K562 (cell line): ENCODE measurements at regions not wholly inside any gene's neighbourhood (a gene's known extent, or its start where the extent isn't known, plus 50 kb on each side); places are given as distances from the start of the nearest gene placed in this dataset.
"Not testable (repeated sequence)": the region's sequence is repeated elsewhere in the genome, so short reads cannot be mapped to it uniquely, and the experiment has no call there.

Source experiments
- ATAC-seq: fragments of 200-7000 bp; cut with Tn5 transposase; 3 replicates; pipeline ENCODE4 v1.9.1; 2020; ENCODE audit warnings: moderate library complexity
- BruUV-seq: library from RNA; stranded (reverse); fragments of 400-500 nt; replicated peaks from 2 replicates; lab custom pipeline; 2021; lab: Mats Ljungman, UMichigan
- CTCF ChIA-PET: fragments of 300-600 bp; formaldehyde crosslinking; extraction: SDS; loops from one replicate; lab custom pipeline; 2021; ENCODE audit warnings: low intra/inter-chr PET ratio; lab: Yijun Ruan, JAX
- POLR2A ChIA-PET: fragments of 300-600, 350-650 bp; sonication (Branson Sonifier 250); formaldehyde crosslinking; extraction: SDS; loops from one replicate; lab custom pipeline; 2021; ENCODE audit warnings: antibody characterized with exemption, inconsistent platforms; lab: Yijun Ruan, JAX
- DNase-seq, 4 experiments: peaks; one replicate each; pipeline versions ENCODE4 v3.0.0 to v3.0.0-alpha.2; 2011 to 2018; ENCODE audit warnings: low spot score in 3 of 4, mixed read lengths in 3 of 4; ENCODE audit errors: extremely low read depth in 1 of 4
- FAIRE-seq: peaks from 2 replicates; lab custom pipeline; 2011; peaks lifted over from hg19 to GRCh38; lab: Jason Lieb, UNC
- H2AFZ ChIP-seq: 2 replicates; pipeline ENCODE4 v1.6.0; 2011; ENCODE audit warnings: low read depth, low read length, control low read depth, inconsistent platforms
- H3K27ac ChIP-seq: fragments of 200-600 bp; 3 replicates; pipeline ENCODE4 v1.8.0; 2011; ENCODE audit warnings: low read depth, mild to moderate bottlenecking, control low read depth, inconsistent platforms, low read length, moderate library complexity, mixed read lengths; ENCODE audit errors: extremely low read depth
- H3K27me3 ChIP-seq, 2 experiments: fragments of 300-600 bp in 1 of 2; 2 replicates in 1 of 2; 3 replicates in 1 of 2; pipeline versions ENCODE4 v1.6.0 to v1.8.0; 2011; ENCODE audit warnings: inconsistent platforms in 2 of 2, low read length in 2 of 2, mild to moderate bottlenecking in 1 of 2, mixed read lengths in 1 of 2, moderate library complexity in 1 of 2; ENCODE audit not compliant: control insufficient read depth in 2 of 2, insufficient read depth in 2 of 2
- H3K36me3 ChIP-seq: fragments of 300-600 bp; 3 replicates; pipeline ENCODE4 v1.8.0; 2011; ENCODE audit warnings: mild to moderate bottlenecking, low read length, inconsistent platforms; ENCODE audit not compliant: control insufficient read depth, insufficient read depth
- H3K4me1 ChIP-seq, 2 experiments: fragments of 200-600 bp in 1 of 2; replicated peaks in 1 of 2; 2 replicates in 1 of 2; 3 replicates in 1 of 2; pipeline versions ENCODE4 v1.5.1 to v1.8.0; 2011; ENCODE audit warnings: inconsistent platforms in 2 of 2, low read length in 2 of 2, mild to moderate bottlenecking in 1 of 2, mixed read lengths in 1 of 2, moderate library complexity in 1 of 2; ENCODE audit not compliant: control insufficient read depth in 2 of 2, insufficient read depth in 2 of 2
- H3K4me2 ChIP-seq: 2 replicates; pipeline ENCODE4 v1.6.1; 2011; ENCODE audit warnings: low read length, control low read depth, inconsistent platforms, mixed read lengths; ENCODE audit not compliant: insufficient read depth
- H3K4me3 ChIP-seq: fragments of 200-600 bp; sonication (generic), shearing (Covaris generic); 2 replicates; pipeline ENCODE4 v1.5.1; 2016; ENCODE audit warnings: control low read depth, inconsistent platforms
- H3K79me2 ChIP-seq: fragments of 200-600 bp; 3 replicates; pipeline ENCODE4 v1.8.0; 2011; ENCODE audit warnings: low read length, inconsistent platforms; ENCODE audit not compliant: control insufficient read depth, insufficient read depth
- H3K9ac ChIP-seq, 2 experiments: 2 replicates each; pipeline versions ENCODE4 v1.6.0 to v1.6.1; 2011; ENCODE audit warnings: low read depth in 2 of 2, low read length in 2 of 2, control low read depth in 1 of 2, inconsistent platforms in 1 of 2, mild to moderate bottlenecking in 1 of 2, mixed read lengths in 1 of 2; ENCODE audit not compliant: insufficient read depth in 1 of 2
- H3K9me1 ChIP-seq: one replicate; pipeline ENCODE4 v1.6.0; 2011; ENCODE audit warnings: inconsistent platforms, mild to moderate bottlenecking, low read length, moderate library complexity; ENCODE audit not compliant: control insufficient read depth, insufficient read depth
- H3K9me3 ChIP-seq: replicated peaks from 2 replicates; pipeline ENCODE4 v1.5.1; 2011; ENCODE audit warnings: low read depth, low read length, inconsistent platforms; ENCODE audit not compliant: control insufficient read depth, insufficient read depth
- H4K20me1 ChIP-seq: replicated peaks from 2 replicates; pipeline ENCODE4 v1.6.1; 2011; ENCODE audit warnings: low read length, inconsistent platforms, mixed read lengths; ENCODE audit not compliant: control insufficient read depth, insufficient read depth
- CEBPB ChIP-seq: fragments of 450-650 bp; IDR thresholded peaks from 2 replicates; pipeline ENCODE4 v1.6.1; 2016; ENCODE audit warnings: missing genetic modification characterization, missing compliant biosample characterization
- TGIF2 ChIP-seq: sonication (generic); formaldehyde crosslinking; IDR thresholded peaks from 2 replicates; pipeline ENCODE4 v1.8.1; 2022; ENCODE audit warnings: mild to moderate bottlenecking, missing genetic modification reagents, moderate library complexity
- WGBS: fragments of 100-300 bp; shearing (Covaris generic); methylation state at CpG from one replicate; pipeline ENCODE4 v1.1.6; 2016; ENCODE audit warnings: low coverage, mixed read lengths; ENCODE audit not compliant: insufficient coverage; ENCODE audit errors: missing lambda C conversion rate; 5-methylcytosine and 5-hydroxymethylcytosine counted together
- in situ Hi-C: fragments of 300-500 bp; cut with MboI; formaldehyde crosslinking; loops from 4 replicates; pipeline ENCODE4 v1.15.0; 2018; ENCODE audit warnings: inconsistent platforms, mixed read lengths
- intact Hi-C: fragments of 100-400 bp; cut with micrococcal nuclease; formaldehyde crosslinking; loops from 2 replicates; pipeline ENCODE4 v1.14.2; 2022

GRCh38 chr5:21459744-21460073 is 1393.4 kb downstream of the CDH12 start:
- H3K9me1 ChIP-seq, CTCF ChIA-PET, in situ Hi-C loops, H3K4me1 ChIP-seq, H4K20me1 ChIP-seq, H3K36me3 ChIP-seq, H3K27me3 ChIP-seq, POLR2A ChIA-PET, ATAC-seq, H3K9me3 ChIP-seq, intact Hi-C loops, H3K79me2 ChIP-seq, DNase-seq, FAIRE-seq: not testable (repeated sequence)
- Histone ChIP-seq H2AFZ (peak overlapping the region; percentile 59; the same call in 1 of the 2 replicates), H3K4me3 (peak overlapping the region; percentile 63), H3K4me2 (peak overlapping the region; percentile 63; the same call in 1 of the 2 replicates), H3K27ac (peak overlapping the region; percentile 49; the same call in 2 of the 3 replicates), H3K9ac (peak overlapping the region; percentile 56 to 86; a peak in 3 of 4 replicates)
- TSS peak; percentile 71 for BruUV-seq
- no CpG with 5 or more reads among the region's 7 CpGs for WGBS

- no peaks in the 10 kb centered on the region for H3K36me3 ChIP-seq
- no peak overlapping the region for H3K9ac ChIP-seq
- CTCF ChIA-PET: no interaction called here
- no peaks in the 10 kb centered on the region for H3K9me3 ChIP-seq
- H3K27me3 ChIP-seq: no peaks in the 10 kb centered on the region
- H3K4me3 ChIP-seq: no peak overlapping the region
- DNase-seq (no peak), ATAC-seq (no peak)
- intact Hi-C loops: no loop called here
- no peak overlapping the region for H2AFZ ChIP-seq
- POLR2A ChIA-PET: interaction anchor here (0.6 kb wide), 1 partner anchor 1486 kb away, joined by 3 read pairs; no protein-coding TSS in a partner anchor
- TF ChIP-seq TGIF2 (CRISPR knock-in tag): no peak
- TF ChIP-seq CEBPB (tag): 0 out of 2 replicates have a peak, but pooled peaks have one; percentile 17
- TF ChIP-seq, all 486 proteins: peak for 1
- Histone ChIP-seq H3K4me2 (no peak overlapping the region), H3K4me1 (no peaks in the 10 kb centered on the region), H4K20me1 (no peaks in the 10 kb centered on the region), H3K79me2 (no peaks in the 10 kb centered on the region), H3K27ac (no peak overlapping the region), H3K9me1 (no peaks in the 10 kb centered on the region)
- FAIRE-seq: no peak
- 0% methylated on average over 2 of the region's 2 CpGs for WGBS
- no TSS peak for BruUV-seq
- in situ Hi-C loops: no loop called here
Measured at GRCh38 chr5:21452449-21452848, 1400.7 kb downstream of the CDH12 start.
